ENCODE measurements at regions not wholly inside any gene's neighbourhood (a gene's known extent, or its start where the extent isn't known, plus 50 kb on each side); places are given as distances from the start of the nearest gene placed in this dataset.

GRCh38 chr1:98005326-98006010 is 84.6 kb upstream of the DPYD start:
- no peak overlapping the region for H3K4me3 ChIP-seq (ENCODE audit: low read length)
- H3K4me1 ChIP-seq (ENCODE audit: control insufficient read depth, insufficient read depth, low read length): peaks cover 26% of the 10 kb centered on the region
- H3K9ac ChIP-seq (ENCODE audit: low read length): no peak overlapping the region
- H3K27me3 ChIP-seq (replicated peaks; ENCODE audit: control insufficient read depth, insufficient read depth, low read length): no peaks in the 10 kb centered on the region
- DNase-seq (ENCODE audit: low read depth): peak; percentile 34
- no peaks in the 10 kb centered on the region for H3K36me3 ChIP-seq (ENCODE audit: control insufficient read depth, insufficient read depth, low read length, severe bottlenecking)
- H3K9me3 ChIP-seq (ENCODE audit: control insufficient read depth, low read length): no peaks in the 10 kb centered on the region

- H3K9me3 ChIP-seq (ENCODE audit: control insufficient read depth, low read length): no peaks in the 10 kb centered on the region
- no peak for DNase-seq (ENCODE audit: low read depth)
- peaks cover 26% of the 10 kb centered on the region for H3K4me1 ChIP-seq (ENCODE audit: control insufficient read depth, insufficient read depth, low read length)
- no peak overlapping the region for H3K4me3 ChIP-seq (ENCODE audit: low read length)
- no peaks in the 10 kb centered on the region for H3K36me3 ChIP-seq (ENCODE audit: control insufficient read depth, insufficient read depth, low read length, severe bottlenecking)
- no peak overlapping the region for H3K9ac ChIP-seq (ENCODE audit: low read length)
- no peaks in the 10 kb centered on the region for H3K27me3 ChIP-seq (replicated peaks; ENCODE audit: control insufficient read depth, insufficient read depth, low read length)
Measured at GRCh38 chr1:98003442-98003841, 82.6 kb upstream of the DPYD start.

GRCh38 chr1:98002288-98002687 is 81.5 kb upstream of the DPYD start:
- Histone ChIP-seq H3K36me3 (ENCODE audit: control insufficient read depth, insufficient read depth, low read length, severe bottlenecking) (no peaks in the 10 kb centered on the region), H3K4me1 (ENCODE audit: control insufficient read depth, insufficient read depth, low read length) (peaks cover 26% of the 10 kb centered on the region), H3K9me3 (ENCODE audit: control insufficient read depth, low read length) (no peaks in the 10 kb centered on the region), H3K27me3 (replicated peaks; ENCODE audit: control insufficient read depth, insufficient read depth, low read length) (no peaks in the 10 kb centered on the region), H3K9ac (ENCODE audit: low read length) (peak overlapping the region; percentile 46), H3K4me3 (ENCODE audit: low read length) (peak overlapping the region; percentile 26)
- DNase-seq (ENCODE audit: low read depth): no peak

DNA sequence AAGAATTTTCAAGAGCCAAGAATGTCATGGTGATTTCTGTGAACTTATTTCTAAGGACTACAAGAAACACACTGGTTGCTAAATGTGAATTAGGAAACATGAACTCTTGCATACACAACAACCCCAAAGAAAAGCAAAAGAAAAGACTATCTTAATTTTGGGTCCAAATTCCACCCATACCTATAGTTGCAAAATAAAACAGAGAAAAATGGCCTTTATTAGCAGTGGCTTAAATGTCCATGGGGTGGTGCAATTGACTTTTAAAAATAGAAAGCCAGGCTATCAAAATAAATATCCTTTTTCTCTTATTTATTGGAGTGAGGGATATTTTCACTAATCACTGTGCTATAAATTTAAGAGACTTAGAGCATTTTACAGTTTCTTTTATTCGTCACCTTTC is 80.9 kb upstream of the DPYD start:
- Histone ChIP-seq H3K4me1 (ENCODE audit: control insufficient read depth, insufficient read depth, low read length) (peaks cover 26% of the 10 kb centered on the region), H3K4me3 (ENCODE audit: low read length) (peak overlapping the region; percentile 26), H3K27me3 (replicated peaks; ENCODE audit: control insufficient read depth, insufficient read depth, low read length) (no peaks in the 10 kb centered on the region), H3K9ac (ENCODE audit: low read length) (peak overlapping the region; percentile 46), H3K9me3 (ENCODE audit: control insufficient read depth, low read length) (no peaks in the 10 kb centered on the region), H3K36me3 (ENCODE audit: control insufficient read depth, insufficient read depth, low read length, severe bottlenecking) (no peaks in the 10 kb centered on the region)
- DNase-seq (ENCODE audit: low read depth): peak; percentile 75

DNA sequence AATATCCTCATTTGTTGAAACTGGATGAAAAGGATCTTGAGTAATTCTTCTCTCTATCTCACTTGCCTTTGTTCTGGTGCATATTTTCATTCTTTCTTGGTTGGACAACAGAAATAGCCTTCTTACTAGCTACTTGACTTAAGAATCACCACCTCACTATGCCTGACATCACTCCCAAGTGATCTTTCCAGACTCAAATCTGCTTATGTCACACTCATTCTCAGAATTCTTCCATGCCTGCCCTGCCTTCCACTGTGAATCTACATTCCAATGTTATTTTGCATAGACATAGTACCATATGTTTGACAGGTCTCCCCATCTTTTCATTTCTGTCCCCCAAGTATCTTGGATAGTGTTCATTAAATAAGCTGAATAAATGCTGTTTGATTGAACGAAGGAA is 78.5 kb upstream of the DPYD start:
- H3K4me1 ChIP-seq (ENCODE audit: control insufficient read depth, insufficient read depth, low read length): peaks cover 14% of the 10 kb centered on the region
- H3K36me3 ChIP-seq (ENCODE audit: control insufficient read depth, insufficient read depth, low read length, severe bottlenecking): no peaks in the 10 kb centered on the region
- peak; percentile 67 for DNase-seq (ENCODE audit: low read depth)
- no peak overlapping the region for H3K4me3 ChIP-seq (ENCODE audit: low read length)
- H3K9me3 ChIP-seq (ENCODE audit: control insufficient read depth, low read length): no peaks in the 10 kb centered on the region
- H3K27me3 ChIP-seq (replicated peaks; ENCODE audit: control insufficient read depth, insufficient read depth, low read length): no peaks in the 10 kb centered on the region
- H3K9ac ChIP-seq (ENCODE audit: low read length): no peak overlapping the region

DNA sequence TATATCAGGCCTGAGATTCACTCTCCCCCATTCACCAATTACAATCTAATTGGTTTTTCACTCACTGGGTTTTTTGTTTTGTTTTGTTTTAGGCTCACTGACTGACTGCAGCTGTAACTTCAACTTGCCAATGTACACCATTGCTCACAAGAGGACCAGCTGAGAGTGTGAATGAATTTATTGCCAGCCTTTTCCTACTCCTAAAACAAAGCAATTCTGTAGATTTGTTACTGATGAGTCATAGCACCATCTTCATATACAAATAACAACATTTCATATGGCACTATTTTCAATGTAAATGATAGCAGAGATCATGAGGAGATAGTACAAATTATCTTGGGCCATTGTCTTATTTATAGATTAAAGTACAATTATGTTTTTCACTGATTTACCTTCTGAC is 76.0 kb upstream of the DPYD start:
- peaks cover 7% of the 10 kb centered on the region for H3K4me1 ChIP-seq (ENCODE audit: control insufficient read depth, insufficient read depth, low read length)
- H3K4me3 ChIP-seq (ENCODE audit: low read length): no peak overlapping the region
- H3K27me3 ChIP-seq (replicated peaks; ENCODE audit: control insufficient read depth, insufficient read depth, low read length): no peaks in the 10 kb centered on the region
- H3K36me3 ChIP-seq (ENCODE audit: control insufficient read depth, insufficient read depth, low read length, severe bottlenecking): no peaks in the 10 kb centered on the region
- DNase-seq (ENCODE audit: low read depth): no peak
- no peaks in the 10 kb centered on the region for H3K9me3 ChIP-seq (ENCODE audit: control insufficient read depth, low read length)
- H3K9ac ChIP-seq (ENCODE audit: low read length): no peak overlapping the region

- Histone ChIP-seq H3K4me3 (ENCODE audit: low read length) (no peak overlapping the region), H3K36me3 (ENCODE audit: control insufficient read depth, insufficient read depth, low read length, severe bottlenecking) (no peaks in the 10 kb centered on the region), H3K9me3 (ENCODE audit: control insufficient read depth, low read length) (no peaks in the 10 kb centered on the region), H3K27me3 (replicated peaks; ENCODE audit: control insufficient read depth, insufficient read depth, low read length) (no peaks in the 10 kb centered on the region), H3K4me1 (ENCODE audit: control insufficient read depth, insufficient read depth, low read length) (peaks cover 12% of the 10 kb centered on the region), H3K9ac (ENCODE audit: low read length) (no peak overlapping the region)
- peak; percentile 74 for DNase-seq (ENCODE audit: low read depth)
Measured at GRCh38 chr1:97989094-97989680, 68.4 kb upstream of the DPYD start.

- peaks cover 12% of the 10 kb centered on the region for H3K4me1 ChIP-seq (ENCODE audit: control insufficient read depth, insufficient read depth, low read length)
- DNase-seq (ENCODE audit: low read depth): no peak
- no peaks in the 10 kb centered on the region for H3K36me3 ChIP-seq (ENCODE audit: control insufficient read depth, insufficient read depth, low read length, severe bottlenecking)
Measured at GRCh38 chr1:97986041-97987005, 65.5 kb upstream of the DPYD start.

DNA sequence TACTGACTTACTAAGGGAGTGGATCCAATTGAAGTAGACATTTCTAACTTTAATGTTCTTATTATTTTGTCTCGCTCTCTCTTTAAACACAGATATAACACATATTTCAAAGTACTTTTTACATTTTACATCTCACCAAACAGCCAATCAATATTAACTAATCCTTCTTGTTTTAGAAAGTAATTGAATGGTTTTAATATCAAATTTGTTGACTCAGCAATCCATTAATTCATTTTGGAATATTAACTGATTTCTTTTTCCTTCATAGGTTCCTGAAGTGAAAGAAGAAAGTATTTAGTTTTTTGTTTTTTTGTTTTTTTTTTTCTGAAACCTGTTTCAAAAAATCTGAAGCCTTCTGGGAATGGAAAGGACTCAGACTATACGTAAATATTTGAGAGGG is 62.3 kb upstream of the DPYD start:
- no peak for DNase-seq (ENCODE audit: low read depth)
- Histone ChIP-seq H3K9me3 (ENCODE audit: control insufficient read depth, low read length) (no peaks in the 10 kb centered on the region), H3K9ac (ENCODE audit: low read length) (no peak overlapping the region), H3K4me1 (ENCODE audit: control insufficient read depth, insufficient read depth, low read length) (no peaks in the 10 kb centered on the region), H3K4me3 (ENCODE audit: low read length) (no peak overlapping the region), H3K36me3 (ENCODE audit: control insufficient read depth, insufficient read depth, low read length, severe bottlenecking) (no peaks in the 10 kb centered on the region), H3K27me3 (replicated peaks; ENCODE audit: control insufficient read depth, insufficient read depth, low read length) (no peaks in the 10 kb centered on the region)

More at GRCh38 chr1:97986041-97987005, 65.5 kb upstream of the DPYD start:
- no peak overlapping the region for H3K4me3 ChIP-seq (ENCODE audit: low read length)
- H3K9ac ChIP-seq (ENCODE audit: low read length): no peak overlapping the region
- H3K27me3 ChIP-seq (replicated peaks; ENCODE audit: control insufficient read depth, insufficient read depth, low read length): no peaks in the 10 kb centered on the region
- no peaks in the 10 kb centered on the region for H3K9me3 ChIP-seq (ENCODE audit: control insufficient read depth, low read length)

DNA sequence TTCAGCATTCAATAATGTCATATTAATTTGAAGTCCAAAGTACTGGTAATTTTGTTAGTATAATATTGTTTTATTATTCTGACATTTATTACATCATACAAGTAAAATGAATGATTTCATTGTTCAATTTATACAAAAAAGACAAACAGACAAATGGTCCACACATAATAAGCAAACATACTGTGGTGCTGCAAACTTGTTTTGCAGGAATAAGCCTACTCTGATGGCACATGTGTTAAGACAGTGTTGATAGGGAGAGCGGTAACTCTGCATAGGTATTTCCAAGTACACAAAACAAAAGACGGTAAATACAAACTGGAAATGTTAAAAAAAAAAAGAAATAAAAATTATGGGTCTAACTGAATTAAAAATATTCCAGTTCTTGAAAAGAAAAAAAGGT is 59.7 kb upstream of the DPYD start:
- DNase-seq (ENCODE audit: low read depth): no peak
- H3K27me3 ChIP-seq (replicated peaks; ENCODE audit: control insufficient read depth, insufficient read depth, low read length): no peaks in the 10 kb centered on the region
- no peak overlapping the region for H3K4me3 ChIP-seq (ENCODE audit: low read length)
- no peak overlapping the region for H3K9ac ChIP-seq (ENCODE audit: low read length)
- no peaks in the 10 kb centered on the region for H3K36me3 ChIP-seq (ENCODE audit: control insufficient read depth, insufficient read depth, low read length, severe bottlenecking)
- H3K4me1 ChIP-seq (ENCODE audit: control insufficient read depth, insufficient read depth, low read length): no peaks in the 10 kb centered on the region
- H3K9me3 ChIP-seq (ENCODE audit: control insufficient read depth, low read length): no peaks in the 10 kb centered on the region

- no peak overlapping the region for H3K9ac ChIP-seq (ENCODE audit: low read length)
- H3K9me3 ChIP-seq (ENCODE audit: control insufficient read depth, low read length): no peaks in the 10 kb centered on the region
- no peak overlapping the region for H3K4me3 ChIP-seq (ENCODE audit: low read length)
- H3K27me3 ChIP-seq (replicated peaks; ENCODE audit: control insufficient read depth, insufficient read depth, low read length): no peaks in the 10 kb centered on the region
- no peaks in the 10 kb centered on the region for H3K36me3 ChIP-seq (ENCODE audit: control insufficient read depth, insufficient read depth, low read length, severe bottlenecking)
- H3K4me1 ChIP-seq (ENCODE audit: control insufficient read depth, insufficient read depth, low read length): no peaks in the 10 kb centered on the region
- no peak for DNase-seq (ENCODE audit: low read depth)
Measured at GRCh38 chr1:97976801-97977200, 56.0 kb upstream of the DPYD start.
